Pons (tissue), 1 donor: ENCODE measurements at regions not wholly inside any gene's neighbourhood (a gene's known extent, or its start where the extent isn't known, plus 50 kb on each side); places are given as distances from the start of the nearest gene placed in this dataset.
"Not testable (repeated sequence)": the region's sequence is repeated elsewhere in the genome, so short reads cannot be mapped to it uniquely, and the experiment has no call there.

Experiments
- DNase-seq: peaks from one replicate; pipeline ENCODE4 v3.0.0-alpha.2; 2016; ENCODE audit warnings: low spot score

DNA sequence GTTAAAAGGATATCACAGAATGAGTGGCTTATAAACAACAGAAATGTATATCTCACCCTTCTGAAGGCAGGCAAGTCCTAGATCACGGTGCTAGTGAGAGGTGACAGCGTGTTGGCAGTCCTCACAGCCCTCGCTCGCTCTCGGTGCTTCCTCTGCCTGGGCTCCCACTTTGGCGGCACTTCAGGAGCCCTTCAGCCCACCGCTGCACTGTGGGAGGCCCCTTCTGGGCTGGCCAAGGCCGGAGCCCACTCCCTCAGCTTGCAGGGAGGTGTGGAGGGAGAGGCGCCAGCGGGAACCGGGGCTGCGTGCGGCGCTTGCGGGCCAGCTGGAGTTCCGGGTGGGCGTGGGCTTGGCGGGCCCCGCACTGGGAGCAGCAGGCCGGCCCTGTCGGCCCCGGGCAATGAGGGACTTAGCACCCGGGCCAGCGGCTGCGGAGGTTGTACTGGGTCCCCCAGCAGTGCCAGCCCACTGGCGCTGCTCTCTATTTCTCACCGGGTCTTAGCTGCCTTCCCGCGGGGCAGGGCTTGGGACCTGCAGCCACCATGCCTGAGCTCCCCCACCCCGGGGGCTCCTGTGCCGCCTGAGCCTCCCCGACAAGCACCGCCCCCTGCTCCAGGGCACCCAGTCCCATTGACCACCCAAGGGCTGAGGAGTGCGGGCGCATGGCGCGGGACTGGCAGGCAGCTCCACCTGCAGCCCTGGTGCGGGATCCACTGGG lies 778.1 kb downstream of the DIPK2A start:
- DNase-seq = not testable (repeated sequence)

DNA sequence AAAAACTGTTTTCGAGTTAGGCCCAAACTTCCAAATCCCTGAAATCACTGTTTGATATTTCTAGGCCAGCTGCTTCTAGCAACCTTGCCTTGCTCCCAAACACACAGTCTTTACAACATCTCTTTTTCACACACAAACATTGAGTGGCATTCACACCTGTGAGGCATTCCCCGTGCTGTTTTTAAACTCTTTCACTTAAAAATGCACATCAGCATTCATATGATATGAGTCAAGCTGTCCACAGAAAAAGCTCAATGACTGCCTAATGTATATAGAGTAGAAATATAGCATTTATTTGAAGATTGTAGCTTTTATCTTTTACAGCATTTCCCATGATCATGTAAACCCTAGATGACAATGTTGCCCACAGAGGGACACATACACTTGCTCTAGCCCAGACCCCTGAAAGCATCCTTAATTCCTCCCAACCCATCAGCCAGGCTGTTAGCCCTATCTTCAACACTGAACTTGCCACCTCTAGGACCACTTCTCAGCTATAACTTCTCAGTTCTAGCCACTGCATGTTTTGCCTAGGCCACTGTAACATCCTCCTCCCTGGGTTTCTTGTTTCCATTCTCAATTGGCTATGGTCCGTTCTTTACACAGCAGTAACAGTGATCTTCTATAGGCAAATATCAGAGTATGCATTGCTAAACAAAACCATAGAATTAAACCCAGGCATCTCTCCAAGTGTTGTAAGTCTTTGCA lies 782.6 kb downstream of the DIPK2A start:
- DNase-seq = no peak

DNA sequence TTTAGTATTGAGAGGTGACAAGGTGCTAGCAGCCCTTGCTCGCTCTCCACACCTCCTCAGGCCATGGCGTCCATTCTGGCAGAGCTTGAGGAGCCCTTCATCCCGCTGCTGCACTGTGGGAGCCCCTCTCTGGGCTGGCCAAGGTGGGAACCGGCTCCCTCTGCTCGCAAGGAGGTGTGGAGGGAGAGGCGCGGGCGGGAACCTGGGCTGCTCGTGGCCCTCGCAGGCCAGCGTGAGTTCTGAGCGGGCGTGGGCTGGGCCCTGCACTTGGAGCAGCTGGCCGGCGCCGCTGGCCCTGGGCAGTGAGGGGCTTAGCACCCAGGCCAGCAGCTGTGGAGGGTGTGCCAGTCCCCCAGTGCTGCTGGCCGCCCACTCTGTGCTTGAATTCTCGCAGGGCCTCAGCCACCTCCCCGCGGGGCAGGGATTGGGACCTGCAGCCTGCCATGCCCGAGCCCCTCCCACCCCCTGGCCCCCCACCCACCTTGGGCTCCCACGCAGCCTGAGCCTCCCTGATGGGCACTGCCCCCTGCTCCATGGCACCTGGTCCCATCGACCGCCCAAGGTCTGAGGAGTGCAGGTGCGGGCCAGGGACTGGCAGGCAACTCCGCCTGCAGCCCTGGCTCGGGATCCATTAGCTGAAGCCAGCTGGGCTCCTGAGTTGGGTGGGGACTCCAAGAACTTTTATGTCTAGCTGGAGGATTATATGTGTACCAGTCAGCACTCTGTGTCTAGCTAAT lies 785.2 kb downstream of the DIPK2A start:
- no peak for DNase-seq

DNA sequence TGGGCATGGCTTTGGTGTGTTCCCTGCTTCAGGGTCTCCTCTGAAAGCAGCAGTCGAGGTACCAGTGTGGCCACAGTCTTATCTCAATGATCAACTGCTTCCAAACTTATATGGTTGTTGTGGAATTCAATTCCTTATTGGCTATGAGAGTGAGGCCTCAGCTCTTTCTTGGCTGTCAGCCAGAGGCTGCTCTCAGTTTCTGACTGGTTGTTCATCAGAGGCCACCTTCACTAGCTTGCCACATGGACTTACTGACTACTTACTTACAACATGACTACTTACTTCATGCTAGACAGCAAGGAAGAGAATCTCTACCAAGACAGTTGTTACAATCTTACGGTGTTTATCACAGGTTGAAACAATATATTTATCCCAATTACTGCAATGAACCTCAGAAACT lies 789.2 kb downstream of the DIPK2A start:
- DNase-seq = no peak

DNA sequence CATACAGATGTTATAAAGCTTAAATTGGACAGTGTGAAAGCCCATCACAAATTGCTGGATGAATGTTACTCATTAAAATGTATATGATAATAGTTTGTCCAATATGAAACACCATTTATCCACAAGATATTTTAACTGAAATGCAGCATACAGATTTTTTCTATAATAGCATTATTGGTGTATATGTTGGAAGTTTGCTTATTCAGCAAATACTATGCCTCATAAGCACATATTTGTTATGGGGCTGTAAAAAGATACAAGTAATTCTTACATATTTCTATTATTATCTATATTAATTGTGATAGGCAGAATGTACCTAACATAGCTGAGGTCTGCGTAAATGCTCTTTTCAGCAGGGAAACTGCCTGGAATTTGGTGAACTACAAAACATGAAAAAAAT lies 790.5 kb downstream of the DIPK2A start:
- no peak for DNase-seq

DNA sequence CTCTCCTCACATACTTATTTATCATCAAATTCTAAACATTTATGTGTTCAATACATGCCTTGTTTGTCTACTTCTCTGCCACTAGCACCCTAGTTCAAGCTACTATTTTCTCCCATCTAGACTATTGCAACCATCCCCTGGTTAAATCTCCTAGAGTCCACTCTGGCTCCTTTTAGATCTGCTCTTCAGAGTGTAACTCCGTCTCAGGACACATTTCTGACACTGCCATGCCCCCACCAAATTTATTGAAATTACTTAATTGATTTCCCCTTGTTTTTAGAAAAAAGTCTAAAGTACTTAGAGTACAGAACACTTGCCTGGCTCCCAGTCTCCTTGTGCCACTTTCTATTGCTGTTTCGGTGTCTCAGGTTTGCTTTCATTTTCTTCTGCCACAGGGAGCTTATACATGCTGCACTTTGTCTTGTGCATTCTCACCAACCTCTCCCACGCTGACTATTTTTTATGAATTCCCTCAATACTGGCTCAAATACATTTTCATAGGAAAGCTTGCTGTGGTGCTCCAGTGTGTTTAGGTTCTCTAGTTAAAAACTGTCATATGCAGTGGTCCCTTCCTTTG lies 792.3 kb downstream of the DIPK2A start:
- peak; percentile 65 for DNase-seq

DNA sequence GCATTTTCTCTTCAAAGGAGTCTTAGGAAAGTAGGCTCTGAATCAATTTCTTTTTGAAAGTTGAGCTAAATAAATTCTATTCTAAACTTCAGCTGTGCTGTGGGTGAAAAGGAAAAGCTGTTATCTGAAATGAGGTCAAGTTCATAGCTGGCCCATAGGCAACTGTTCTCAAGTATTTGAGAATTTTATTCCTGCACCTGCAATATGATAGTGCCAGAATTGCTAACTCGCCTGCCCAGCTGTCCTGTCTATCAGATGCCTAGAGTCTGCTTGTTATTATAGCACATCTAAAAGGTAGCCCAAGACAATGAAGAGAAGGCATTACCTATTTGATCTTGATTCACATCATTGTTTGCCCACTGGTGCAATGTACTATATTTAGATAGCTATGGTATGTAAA lies 798.7 kb downstream of the DIPK2A start:
- no peak for DNase-seq

DNA sequence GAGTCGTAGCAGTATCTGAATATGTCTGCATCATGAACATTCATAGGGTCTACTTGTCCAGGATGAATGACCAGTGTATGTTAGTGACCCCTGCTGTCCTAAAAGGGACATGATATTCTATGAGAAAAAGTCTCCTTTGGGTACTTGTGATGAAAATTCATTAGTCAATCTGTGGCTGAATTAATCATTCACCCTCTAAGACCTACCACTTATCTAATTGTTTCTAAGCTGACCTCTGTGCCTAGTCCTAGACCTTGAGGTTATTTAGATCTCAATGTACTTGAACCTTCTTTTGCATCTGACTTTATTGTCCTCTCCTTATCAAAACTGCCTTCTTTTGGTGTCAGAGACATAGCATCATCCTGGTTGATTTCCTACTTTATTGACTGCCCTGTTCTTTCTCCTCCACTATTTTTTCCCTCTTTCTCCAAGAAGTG lies 799.3 kb downstream of the DIPK2A start:
- peak; percentile 95 for DNase-seq

DNA sequence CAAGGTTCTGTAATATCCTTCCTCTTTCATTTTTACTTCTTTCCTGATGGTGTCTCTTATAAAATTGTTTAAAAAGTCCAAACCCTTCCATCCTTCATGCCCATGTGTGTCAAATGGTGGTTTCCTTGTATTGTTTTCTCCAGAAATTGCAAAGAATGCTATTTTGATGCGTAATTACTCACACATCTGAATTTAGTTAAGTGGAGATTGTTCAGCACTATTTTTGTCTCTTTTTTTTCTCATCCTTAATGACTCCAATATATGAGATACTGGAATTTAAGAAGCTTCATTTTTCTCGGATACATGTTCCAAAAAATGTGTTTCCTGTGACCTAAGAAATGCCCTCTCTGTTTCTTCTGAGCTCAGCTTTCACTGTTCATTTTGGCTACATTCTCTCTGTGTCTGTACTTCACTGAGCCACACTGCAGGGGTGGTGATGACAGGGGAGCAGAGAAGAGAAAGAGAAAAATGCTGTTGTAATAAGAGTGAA lies 799.8 kb downstream of the DIPK2A start:
- peak; percentile 40 for DNase-seq

DNA sequence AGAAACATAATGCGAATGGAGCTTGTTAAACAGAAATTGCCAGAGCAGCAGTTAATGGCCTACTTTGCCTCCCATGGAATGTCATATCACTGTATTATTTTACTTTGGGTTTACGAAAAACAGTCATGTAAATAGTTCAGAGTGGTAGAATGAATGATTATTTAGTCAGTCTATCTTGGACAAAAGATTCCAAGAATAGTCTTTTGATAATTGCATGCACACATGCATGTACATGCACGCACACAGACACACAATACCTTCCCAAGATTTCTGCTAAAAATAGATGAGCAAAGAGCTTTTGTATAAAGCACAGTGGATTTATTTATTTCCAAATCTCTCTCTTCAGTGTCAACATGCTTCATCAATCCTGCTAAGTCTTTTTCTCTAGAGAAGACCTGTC lies 800.7 kb downstream of the DIPK2A start:
- DNase-seq = no peak

DNA sequence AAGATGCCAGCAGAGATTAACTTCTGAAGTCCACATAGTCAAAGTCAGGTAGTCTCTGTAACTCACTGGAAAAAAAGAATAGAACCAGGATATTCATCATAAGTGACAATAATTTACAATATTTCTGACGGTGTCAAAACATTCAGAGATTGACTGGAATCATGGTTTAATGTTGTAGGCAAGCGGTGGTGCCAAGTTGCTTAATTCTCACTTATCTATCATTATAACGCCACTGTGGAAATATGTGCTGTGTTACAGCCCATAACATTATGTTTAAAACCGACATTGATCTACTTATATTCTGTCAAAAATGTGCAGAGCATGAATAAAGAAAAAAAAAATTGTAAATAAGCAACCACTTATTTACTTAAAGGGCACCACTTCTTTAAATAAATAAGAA lies 801.7 kb downstream of the DIPK2A start:
- no peak for DNase-seq

DNA sequence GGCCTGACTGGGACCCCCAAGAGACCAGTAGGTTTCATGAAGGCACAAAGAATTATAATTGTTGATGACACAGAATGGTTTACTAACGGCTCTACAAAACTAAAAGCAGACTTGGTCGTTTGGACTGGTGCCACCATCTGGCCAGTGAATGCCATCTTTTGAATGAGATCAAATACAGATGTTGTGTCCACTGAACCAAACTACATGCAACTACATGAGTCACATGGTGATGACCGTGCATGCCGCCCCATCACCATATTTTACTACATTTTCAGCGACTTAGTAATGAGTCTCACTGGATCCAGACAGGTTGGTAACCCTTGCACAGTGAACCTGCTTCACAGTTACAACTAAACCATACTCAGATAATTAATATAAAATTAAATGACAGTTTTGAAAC lies 803.3 kb downstream of the DIPK2A start:
- DNase-seq = no peak

DNA sequence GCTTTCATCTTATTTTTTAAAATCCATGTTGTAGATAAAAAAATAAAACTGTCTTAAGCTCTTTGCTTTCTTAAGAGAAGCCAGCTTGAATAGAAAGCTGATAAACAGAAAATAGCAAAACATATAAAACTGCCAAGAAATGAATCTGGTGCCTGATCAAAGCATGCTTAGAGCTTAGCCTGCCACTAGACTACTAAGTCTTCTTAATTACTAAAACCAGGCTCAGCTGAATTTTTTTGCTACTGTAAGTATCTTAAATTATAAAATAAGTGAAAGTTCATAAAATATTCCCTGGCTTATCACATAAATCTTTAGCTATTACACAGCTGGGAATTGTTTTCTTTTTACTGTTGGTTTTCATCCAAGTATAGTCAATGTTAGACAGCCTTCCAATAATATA lies 803.9 kb downstream of the DIPK2A start:
- DNase-seq = peak; percentile 45

DNA sequence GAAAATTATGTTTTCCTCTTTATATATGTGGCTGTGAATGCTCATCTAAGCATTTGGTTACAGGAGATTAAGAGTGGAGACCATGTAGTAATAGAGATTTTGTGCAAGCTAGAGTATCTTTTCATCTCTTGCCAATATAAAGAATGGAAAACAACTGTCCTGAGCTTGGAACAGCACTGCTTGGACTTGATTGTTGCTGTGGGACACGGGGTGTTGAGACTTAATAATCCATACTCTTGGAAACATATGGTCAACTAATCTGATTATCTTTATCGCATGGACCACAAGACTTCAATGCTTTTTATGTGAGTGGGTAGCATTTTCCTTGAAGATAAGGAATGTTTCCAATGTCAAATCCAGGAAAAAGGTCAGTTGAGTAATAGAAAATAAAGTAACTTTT lies 806.3 kb downstream of the DIPK2A start:
- no peak for DNase-seq

DNA sequence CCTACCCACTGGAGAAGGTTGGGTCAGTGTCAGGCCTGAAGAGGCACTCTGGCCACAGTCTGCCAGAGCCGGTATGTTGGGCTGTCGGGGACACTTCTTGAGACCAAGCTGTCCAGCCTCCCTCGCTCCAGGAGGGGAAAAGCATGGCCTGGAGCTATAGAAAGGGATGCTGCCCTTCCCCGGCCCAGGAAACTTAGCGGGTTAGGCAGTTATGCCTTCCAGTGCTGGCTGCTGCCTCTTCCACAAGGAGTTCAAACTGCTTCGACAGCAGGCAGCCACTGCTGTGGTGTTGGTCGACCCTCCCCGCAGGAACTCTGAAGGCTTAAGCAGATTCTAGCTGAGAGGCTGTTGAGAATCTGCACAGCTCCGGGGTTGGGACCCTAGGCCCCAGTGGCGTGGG lies 819.4 kb downstream of the DIPK2A start:
- DNase-seq = no peak

DNA sequence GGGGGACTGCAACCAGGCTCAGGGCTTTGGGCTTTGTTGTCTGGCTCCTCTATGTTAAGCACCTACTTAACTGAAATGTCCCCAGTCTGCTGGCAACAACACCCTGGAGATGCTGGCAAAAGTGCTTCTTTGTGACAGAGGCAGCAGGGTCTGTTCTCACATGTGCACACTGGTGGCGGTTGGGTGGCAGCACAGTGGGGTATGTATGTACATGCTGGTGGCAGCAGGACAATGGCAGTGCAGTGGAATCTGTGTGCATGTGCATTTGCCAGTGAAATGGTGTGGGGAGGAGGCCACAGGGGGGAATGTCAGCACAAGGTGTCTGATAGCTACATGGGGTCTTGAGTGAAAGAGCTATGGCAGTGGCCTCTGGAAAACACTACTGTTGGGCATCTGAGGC lies 830.3 kb downstream of the DIPK2A start:
- DNase-seq = no peak

DNA sequence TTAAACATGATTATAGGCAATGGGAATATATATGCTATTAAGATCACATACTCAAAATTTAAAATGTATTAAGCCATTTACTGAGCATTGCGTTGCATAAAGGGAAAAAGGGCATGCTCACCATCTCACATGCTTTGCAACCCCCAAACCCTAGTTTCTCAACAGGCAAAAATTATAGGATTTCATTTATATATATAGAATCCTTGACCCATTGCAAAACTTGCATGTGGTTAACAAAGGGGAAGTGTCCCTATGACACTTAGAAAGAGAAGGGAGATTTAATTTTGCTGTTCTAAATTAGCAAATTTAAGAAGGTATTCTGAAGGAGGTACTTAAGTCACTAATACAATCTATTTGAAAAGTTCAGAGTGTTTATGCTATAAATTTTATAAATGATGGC lies 837.8 kb downstream of the DIPK2A start:
- DNase-seq = no peak

DNA sequence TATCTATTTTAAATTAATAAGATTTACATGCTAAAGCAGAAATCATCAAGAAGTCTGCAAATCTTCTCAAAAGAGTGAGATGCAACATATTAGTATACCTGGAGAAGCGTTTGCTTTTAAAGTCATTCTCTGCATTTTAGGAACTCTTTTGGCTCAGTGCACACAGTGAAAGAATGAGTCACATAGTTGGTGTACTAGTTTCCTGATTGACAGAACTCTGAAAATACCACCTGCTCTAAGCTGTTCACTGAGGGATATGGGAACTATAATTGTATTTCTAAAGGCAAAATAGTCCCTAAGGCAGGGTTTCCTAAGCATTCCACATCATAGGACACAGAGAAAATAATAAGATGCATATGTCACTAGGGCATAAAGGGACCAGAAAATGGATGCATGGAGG lies 838.5 kb downstream of the DIPK2A start:
- no peak for DNase-seq

DNA sequence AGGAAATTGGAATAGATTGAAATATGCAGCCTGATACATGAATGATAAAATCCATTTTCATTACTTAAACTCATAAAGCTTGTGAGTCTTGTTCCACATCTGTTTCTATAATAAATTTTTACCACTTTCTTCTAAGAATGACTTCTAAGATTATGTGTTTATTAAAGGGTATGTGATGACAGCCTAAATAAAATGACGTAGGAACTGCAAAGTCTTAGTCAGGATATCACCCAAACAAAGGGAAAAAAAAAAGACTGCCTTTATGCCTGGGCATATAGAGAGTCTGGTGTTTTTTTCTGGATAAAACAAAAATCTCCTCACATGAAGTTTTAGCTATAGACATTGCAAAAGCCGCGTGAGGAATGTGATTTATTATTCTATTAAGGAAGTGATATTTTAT lies 844.0 kb downstream of the DIPK2A start:
- no peak for DNase-seq

DNA sequence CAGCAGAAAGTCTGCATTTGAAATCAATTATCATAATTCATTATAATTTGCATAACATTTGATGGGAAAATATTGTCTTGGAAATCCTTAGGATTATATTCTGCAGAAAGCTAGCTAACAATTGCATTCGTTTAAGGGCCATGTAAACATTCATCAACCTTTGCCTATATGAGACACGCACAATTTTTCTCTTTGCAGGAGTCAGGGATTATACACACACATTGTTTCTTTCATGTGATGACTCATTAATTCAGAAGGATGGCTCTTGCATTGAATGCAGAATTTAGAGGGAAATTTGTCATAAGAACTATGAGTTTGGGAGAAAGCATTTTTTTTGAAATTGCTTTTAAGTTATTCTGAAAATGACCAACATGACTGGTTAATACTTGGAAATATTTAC lies 844.7 kb downstream of the DIPK2A start:
- DNase-seq = no peak

DNA sequence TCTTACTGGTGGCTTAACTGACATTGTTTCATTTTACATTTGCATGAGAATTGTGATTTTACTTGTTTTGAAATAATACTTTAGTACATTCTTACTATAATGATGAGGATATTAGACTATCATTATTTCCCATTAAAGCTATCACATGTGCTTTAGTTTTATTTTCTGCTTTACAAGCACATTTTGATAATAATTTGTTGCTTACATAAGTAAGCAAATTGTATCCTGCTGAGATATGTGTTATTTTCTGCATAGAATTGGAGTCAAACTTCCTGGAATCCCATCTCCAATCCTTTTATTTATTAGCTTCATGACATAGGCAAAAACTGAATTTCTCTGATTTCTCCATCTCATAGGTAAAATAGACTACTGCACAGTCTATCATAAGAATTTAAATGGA lies 847.4 kb downstream of the DIPK2A start:
- no peak for DNase-seq

DNA sequence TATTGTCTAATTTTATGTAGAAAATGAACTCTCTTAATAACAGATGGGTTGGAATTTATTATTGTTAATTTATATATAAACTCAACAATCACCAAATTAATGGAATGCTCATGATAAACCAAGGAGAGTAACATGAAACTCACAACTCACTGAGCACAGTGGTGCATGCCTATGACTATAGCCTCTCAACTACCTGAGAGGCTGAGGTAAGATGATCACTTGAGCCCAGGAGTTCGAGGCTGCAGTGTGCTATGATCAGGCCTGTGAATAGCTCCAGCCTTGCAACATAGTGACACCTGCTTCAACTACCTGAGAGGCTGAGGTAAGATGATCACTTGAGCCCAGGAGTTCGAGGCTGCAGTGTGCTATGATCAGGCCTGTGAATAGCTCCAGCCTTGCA lies 848.6 kb downstream of the DIPK2A start:
- not testable (repeated sequence) for DNase-seq

DNA sequence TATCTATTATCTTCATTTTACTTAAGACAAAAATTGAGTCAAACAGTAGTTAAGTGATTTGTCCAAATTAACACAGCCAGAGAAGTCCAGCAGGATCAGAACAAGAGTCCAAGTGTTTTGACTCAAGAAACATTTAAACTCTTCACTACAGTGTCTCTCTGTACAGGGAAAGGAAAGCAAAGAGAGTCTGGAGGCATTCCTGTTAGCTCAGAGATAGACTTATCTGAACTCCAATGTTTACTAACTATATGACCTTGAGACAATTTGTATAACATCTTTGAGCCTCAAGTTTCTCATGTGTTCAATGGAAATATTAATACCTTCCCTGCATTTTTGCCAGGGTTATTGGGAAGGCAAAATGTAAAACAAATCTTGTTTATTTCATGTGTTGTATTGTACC lies 849.1 kb downstream of the DIPK2A start:
- no peak for DNase-seq
